ENCODE measurements at regions not wholly inside any gene's neighbourhood (a gene's known extent, or its start where the extent isn't known, plus 50 kb on each side); places are given as distances from the start of the nearest gene placed in this dataset.
A peak's percentile ranks its signal among the peaks of the same experiment; 100 is the strongest.

DNA sequence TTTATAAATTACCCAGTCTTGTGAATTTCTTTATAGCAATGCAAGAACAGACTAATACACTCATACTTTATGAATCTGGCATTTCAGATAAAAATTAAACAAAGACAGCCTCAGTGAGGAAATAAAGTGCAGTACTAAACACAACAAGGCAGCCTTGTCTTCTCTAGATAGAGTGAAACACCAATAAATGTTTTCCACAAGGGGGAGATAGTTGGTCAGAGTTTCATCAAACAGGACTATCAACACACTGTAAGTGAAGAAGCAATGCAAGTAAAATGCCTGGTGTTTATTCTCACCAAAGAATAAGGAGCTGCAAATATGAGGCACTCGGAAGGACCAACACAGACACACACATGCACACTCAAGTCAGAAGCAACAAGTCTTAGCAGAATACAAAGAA is 62.8 kb downstream of the FAM9B start:
- no peak for DNase-seq

DNA sequence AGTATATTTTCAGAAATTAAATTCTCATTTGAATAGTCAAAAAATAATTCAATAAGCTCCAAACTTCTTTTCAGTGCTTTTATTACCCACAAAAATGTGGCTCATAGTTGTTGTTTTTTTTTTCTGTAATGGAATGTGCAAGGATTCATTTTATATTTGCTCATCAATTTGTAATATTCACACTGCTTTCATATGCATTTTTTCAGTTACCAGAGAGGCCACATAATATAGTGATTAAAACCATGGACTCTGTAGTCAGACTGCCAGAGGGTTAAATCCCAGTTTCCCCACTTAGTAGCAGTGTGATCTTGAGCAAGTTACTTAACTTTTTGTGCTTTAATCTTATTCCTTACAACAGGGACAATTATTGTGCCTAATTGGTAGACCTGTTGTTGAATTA is 64.5 kb downstream of the FAM9B start:
- no peak for DNase-seq

DNA sequence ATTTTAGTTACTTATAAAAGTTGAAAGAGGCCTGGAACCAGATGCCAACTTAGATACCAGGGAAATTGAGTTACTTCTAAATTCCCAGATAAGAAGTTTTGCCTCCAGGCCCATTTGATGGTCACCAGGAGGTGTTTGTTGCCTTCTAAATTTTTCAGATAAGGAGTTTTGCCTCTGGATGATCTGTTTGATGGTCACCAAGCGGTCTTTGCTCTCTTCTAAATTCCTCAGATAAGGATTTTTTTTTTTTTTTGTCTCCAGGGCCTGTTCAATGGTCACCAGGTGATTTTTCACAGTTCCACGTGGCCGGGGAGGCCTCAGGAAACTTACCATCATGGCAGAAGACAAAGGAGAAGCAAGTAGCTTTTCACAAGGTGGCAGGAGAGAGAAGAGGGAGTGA is 66.5 kb downstream of the FAM9B start:
- no peak for DNase-seq

DNA sequence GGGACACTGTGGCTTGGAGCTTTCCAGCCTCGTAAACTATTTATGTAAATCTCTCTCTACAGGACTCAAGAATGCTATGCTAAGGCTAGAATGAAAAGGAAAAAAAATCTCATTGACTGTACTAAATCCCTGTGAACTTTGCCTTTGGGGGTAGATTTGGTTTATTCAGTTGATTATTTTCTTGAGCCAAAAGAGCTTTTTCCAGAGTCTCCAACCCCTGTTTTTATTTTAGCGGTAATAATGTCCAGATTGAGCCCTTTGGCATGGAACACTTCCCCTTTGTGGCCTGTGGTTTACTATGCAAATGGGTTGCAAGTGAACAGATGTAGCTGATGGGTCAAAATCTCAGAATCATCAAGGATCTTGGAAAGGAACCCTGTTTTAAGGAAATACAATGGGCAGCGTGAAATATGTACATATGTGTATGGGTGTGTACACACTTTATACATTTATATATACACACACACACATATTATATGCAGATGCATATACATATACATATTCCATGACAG is 72.9 kb downstream of the FAM9B start:
- no peak for DNase-seq

DNA sequence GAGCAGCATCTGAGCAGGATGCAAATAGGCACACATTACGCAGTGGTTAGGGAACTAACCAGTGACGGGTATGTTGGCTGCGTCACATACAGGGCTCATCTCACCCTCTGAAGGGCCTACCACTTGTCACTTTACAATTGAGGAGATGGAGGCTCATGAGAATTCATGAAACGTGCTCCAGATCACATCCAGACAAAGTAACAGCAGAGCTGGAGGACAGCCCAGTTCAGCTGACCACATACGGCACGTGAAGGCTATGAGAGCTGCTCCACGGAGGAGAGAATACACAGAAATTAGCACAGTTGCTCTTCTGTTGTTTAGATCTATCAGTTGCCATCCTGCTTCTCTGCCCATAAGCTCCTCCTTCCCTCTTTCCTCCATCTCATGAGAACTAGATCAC is 78.4 kb downstream of the FAM9B start:
- no peak for DNase-seq

DNA sequence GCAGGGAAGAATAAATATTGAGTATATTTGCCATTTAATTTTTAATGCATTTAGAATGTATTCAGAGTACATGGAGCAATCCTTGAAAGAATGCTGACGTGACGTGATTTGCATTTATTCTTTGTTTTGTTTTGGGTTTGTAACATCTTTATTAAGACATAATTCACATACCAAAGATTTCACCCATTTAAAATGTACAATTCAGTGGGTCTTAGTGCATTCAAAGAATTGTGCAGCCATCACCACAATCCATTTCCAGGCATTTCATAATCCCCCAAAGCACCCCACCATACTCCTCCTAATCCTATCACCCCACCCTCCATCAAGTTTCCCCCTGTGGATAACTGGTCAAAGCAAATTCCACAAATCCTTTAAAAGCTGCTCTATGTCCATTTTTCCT is 87.4 kb downstream of the FAM9B start:
- no peak for DNase-seq

DNA sequence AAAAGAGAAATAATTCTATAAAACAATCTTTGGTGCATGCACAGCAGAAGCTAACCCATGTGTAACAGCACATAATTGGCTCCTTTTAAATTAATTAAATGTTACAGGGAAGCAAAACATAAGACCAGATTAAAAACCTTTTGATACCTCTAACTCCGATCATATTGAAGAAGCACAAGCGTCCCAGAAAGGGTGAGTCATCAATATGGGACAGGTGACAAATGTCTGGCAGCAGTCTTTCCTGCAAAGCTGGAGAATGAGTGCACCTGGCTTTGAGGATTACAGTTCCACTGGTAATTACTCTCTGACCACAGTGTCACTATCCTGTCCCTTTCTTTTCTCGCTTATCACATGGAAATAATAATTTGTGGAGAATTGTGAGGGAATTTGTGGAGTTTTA is 94.6 kb downstream of the FAM9B start:
- DNase-seq, result peak; percentile 9

DNA sequence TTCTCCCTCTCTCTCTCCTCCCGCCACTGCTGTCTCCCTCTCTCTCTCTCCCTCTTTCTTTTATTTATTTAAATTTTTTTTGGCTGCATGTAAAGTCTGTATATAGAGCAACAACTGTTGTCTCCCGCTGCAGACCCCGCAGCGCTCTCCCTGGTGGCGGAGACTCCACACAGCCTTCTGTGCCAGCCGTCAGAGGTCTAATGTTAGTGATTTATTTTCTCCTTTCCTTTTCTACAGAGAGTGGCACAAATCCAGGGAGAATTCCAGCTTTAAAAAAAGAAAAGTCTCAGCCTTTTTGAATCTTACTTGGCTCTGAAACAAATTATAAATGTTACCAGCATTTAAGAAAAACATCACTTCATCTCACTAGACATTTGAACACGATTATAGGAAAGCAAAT is 106.2 kb downstream of the FAM9B start:
- no peak for DNase-seq

DNA sequence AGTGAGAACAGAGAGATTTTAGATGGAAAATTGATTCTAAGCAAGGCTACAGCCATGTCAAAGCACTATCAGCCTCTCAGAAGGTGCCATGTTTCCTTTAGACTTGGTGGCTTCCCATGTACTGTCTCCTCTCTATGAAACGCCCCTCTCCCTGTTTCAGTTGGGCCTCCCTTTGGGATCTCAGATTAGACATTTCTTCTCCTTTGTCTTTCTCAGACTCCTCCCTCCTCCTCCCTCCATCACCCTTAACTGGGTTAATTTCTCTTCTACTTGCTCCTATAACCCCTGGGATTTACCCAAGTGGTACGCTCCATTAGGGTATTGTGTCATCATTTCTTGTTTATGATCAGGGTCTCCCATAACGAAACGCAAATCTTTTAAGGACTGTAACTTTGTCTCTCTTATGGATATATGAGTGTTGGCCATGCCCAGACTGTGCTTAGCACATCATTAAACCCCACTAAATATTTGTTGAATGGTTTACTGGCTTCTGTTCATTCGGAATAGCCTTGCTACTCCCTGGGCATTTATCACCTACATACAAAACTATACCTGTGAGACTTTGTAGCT is 106.8 kb downstream of the FAM9B start:
- no peak for DNase-seq

DNA sequence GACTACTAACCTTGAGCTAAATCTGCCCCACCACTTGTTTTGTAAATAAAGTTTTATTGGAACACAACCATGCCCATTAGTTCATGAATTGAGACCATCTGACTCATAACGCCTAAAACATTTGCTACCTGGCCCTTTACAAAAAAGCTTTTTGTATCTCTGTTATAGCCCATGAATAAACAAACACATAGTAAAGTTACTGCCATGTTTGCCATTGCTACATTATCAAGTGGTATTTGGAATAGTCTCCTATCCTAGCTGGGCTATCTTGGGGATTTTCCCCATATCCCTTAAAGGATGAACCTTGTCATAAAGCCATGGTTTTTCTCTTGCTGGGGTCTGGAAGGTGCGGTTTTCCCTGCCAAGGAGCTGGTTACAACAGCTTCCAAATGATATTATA is 112.3 kb downstream of the FAM9B start:
- DNase-seq, result no peak

DNA sequence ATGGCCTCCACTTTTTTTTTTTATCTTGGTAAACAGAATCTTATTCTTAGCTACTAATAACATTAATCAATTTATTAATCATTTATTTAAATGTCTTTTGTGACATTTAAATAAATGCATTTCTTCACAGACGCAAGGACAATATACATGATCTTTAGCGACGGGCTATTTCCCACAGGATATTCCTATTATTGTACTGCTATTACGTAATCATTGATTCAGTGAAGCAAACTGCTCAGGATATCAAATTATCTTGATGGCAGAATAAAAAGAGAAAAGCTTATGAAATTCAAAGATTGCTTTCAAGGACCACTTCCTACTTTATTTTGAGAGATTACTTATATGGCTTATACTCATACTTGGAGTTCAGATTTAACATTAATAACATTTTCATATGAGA is 114.1 kb downstream of the FAM9B start:
- no peak for DNase-seq

DNA sequence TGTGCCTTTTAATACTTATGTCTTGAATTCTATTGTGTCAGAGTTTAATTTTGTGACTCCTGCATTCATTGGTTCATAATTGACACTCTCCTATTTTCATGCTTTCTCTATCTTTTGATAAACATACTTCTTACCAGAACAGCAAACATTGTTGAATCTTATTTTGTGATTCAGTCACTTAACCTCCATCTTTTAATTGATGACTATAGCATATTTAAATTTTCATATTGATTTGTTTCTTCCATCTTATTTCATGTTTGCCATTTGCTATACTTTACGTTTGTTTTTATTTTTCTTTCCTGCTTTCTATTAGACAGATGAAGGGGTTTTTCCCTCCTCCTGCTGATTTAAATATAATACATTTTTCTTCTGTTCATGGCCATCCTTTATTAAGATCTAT is 115.5 kb upstream of the FAM9A start:
- DNase-seq, result no peak

DNA sequence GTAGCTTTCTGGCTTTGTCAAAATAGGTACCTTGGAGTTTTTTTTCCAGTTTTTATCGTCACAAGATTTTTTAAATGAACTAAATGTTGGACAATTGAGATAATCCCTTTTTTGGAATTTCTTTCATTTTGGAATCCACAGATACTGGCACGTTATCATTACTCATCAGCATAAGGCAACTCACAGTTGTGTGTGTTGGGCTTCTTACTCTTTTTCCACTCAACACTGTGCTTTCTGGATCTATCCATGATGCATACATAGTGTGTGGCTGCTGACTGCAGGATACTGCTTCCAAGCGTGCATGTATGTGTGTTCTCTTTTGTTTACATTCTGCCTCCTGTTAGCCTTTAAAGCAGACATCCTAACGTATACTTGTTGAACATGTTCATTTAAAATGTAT is 113.5 kb upstream of the FAM9A start:
- no peak for DNase-seq

DNA sequence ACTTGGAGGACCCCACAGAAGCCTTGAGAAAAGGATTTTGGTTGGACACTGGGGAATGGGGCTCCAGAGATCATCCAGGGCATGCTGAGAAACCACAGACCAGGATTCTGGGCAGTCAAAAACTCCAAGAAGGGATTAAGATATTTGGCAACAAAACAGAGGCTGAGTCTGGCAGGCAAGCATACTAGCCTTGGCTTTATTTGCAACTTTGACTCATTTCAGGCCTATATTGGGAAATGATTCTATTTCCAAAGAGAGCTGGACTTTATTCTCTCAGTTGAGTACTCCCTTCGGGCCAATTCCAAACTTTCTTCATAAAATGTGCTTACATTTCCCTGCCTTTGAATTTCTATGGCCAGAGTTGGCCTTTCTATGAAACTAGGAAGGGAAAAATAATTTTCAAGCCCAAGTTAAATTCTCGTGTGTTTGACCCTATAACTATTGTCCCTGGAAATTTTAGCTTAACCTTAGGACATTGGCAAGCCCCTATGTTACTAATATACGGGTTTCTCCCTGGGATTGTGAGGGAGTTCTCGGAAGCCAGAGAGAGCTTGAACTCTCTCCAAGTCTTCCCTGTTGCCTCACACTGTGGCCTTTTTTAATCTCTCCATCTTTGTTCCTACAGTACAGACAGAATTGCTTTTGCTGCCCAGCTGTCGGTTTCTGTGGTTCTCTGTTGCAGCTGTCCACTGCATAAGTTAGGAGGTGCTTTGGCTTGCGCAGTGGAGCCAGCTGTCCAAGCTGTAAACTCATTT is 112.6 kb upstream of the FAM9A start:
- no peak for DNase-seq

DNA sequence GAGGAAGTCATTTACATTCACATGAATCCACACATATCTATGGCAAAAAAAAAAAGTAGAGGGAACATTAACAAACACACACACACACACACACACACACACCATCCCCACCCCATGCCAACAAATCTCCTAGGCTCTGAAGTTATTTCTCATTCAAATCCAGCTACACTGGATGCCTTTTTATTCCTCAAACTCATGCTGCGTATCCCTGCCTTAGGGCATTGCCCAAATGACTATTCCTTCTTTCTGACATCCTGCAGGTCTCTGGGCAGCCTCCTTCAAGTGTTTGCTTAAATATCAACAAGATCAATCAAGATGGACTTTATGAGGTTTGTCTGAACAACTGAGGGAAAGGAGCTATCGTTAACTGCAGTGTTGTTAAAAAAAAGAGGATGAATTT is 106.5 kb upstream of the FAM9A start:
- no peak for DNase-seq

DNA sequence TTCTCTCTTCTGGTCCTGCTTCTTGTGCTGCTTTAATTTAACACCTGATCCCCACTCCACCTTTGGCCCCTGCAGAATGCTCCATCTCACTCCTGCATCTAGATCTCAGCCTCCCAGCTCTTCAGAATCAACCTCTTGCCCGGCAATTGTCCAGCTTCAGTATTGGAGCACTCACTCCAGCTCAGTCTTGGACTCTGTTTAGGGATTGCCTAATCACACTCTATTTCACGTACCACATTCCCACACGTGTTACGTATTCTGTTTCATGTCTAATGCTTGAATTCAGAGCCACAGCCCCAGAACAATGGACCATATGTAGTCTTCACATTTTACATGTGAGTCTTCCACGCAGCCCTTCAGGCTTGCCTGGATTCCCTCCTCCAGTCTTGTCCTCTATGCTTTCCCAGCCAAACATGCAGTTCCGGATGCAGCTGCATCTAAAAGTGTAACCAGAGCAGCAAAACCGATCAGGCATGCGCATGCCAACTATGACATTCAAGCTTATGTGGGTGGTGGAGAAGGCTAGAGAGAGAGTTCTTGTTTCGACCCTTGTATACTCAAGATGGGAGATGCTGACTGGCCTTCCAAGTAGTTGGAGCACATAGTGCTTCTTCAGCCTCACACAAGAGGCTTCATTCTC is 105.2 kb upstream of the FAM9A start:
- no peak for DNase-seq

DNA sequence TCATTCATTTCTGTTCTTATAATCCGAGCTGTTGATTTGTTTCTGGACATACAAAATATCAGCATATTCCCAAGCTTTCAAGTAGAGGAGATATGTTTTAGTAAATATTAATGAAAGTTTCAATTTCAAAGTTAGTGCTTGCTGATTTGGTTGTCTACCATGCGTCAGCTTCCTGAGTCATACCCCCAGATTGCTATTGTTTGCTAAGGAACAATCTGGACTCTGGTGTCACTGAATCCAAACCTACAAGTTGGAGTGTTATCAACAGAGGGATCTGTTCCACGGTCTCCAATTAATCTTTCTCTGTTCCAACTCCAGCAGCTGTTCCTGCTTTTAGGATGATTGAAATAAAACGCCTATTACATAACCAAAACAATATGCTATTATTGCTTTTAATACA is 96.1 kb upstream of the FAM9A start:
- DNase-seq, result no peak

DNA sequence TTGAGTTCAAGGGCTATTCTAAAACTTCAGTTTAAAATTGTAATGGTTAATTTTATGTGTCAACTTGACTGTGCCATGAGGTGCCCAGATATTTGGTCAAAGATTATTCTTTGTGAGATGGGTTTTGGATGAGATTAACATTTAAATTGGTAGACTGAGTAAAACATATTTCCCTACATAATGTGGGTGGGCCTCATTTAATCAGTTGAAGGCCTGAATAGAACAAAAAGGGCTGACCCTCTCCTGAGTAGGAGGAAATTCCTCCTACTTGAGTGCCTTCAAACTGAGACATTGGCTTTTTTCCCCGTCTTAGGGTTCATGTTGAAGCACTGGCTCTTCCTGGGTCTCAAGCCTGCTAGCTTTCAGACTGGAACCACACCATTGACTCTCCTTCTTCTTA is 89.6 kb upstream of the FAM9A start:
- no peak for DNase-seq

DNA sequence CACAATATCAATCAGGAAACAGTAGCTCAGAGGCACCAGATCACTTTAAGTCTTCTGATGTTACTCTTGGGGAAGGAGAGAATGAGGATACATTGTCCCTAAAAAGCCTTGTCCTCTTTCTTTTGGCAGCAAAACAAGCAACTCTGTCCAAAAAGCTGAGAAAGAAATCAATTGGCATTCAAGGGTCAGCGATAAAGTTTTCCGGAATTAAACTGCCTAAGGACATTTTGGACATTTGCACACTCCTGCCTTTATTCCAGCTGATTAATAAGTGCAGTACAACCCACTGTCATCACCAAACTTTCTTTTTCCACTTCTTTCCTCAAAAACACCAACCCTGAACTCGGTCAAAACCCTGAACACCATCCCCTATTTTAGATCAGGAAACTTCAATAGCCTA is 85.8 kb upstream of the FAM9A start:
- DNase-seq, result no peak

DNA sequence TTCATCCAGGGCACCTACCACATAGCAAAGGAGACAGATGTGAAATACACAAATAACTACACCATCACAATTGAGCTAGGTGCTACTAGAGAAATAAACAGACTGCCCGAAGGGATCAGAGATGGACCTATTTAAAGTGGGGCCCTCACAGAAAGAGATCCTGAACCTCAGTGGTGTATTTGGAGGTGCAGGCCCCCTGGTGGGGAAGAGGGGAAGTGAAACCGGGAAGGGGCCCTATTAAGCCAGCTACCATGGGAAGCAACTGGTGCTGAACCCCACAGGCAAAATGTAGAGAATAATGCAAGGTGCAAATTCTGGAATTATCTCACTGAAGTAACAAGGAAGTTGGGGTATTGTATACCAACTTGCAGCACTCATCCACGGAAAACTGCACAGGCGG is 78.6 kb upstream of the FAM9A start:
- no peak for DNase-seq

DNA sequence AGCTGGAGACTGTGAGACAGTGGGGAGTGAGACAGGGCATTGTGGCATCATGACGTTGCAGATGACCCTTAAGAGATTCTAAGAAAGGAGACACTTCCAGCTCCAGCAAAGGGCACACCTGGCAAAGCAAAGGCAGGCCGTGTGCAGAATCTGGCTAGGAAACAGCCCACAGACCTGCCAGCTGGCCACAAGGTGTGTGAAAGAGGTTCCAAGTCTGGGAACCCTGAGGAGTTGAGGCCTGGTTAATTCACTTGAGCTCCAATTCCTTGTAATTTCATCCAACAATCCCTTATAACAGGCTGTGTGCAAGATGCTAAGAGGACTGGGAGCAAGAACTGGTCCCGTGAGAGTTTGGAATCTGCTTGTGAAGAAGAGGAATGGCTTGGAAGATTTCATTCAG is 72.8 kb upstream of the FAM9A start:
- no peak for DNase-seq

DNA sequence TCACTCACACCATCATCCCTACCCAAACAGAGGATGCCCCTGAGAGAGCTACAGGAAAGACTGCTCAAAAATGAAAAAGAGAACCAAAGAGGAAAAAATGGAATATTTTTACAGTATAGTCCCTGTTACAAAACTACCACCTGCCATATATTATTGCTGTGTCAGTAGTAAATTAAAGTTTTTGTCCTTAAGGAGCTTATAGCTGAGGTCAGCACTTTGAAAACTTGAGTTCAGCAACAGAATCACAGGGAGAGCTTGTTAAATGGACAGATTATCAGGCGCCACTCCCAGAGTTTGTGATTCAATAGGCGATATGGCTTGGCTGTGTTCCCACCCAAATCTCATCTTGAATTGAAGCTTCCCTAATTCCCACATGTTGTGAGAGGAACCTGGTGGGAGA is 71.9 kb upstream of the FAM9A start:
- DNase-seq, result no peak

DNA sequence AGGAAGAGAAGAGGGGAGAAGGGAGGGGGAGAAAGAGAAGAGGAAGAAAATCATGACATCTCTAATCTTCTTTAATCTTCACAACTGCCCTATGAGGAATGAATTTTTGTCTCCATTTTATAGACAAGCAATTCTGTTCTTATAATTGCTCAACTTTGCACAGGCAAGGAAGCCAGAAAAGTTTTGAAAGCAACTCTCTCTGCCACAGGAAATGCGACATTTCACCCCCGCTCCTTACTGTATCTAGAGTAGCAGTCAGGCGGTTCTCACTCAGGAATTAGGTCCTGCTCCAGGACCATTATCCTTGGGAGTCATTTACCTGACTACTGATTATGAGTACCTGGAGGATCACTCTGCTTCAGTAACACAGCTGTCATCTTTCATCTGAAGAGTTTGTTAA is 69.2 kb upstream of the FAM9A start:
- no peak for DNase-seq

DNA sequence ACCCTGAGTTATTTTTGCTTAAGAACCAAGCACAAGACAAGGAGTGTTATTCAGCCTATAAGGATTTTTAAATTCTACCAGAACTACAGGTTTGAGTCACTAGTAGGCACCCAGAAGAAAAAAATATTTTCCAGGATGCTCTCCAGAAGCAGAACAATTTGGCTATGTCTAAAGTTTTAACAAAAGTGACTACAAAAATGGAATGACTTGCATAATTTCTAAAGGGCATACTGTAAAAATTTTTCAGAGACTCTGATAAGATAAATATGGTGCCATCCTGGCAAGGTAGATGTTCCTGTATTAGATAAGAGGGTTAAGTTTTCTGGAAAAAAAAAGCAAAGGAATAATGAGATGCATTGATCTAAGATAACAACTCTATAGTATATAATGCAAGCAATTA is 68.6 kb upstream of the FAM9A start:
- DNase-seq, result no peak

DNA sequence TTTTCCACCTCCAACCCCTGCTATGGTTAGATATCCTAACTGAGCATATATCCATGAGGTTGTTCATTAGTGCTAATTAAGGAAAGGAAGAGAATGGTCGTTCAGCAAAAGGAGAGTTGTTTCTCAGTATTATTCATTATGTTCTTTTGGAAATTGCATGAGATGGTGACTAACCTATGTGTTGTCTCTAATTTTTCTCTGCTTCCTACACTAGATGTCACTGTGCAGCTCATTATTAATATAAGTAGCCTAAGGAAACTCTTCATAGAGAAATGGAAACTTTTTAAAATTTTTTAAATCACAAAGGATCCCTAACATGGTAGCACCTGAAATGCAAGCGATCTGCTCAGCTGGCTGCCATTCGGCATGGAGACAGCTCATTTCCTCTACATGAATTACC is 67.7 kb upstream of the FAM9A start:
- no peak for DNase-seq
